GM12865 (cell line): ENCODE measurements at regions not wholly inside any gene's neighbourhood (a gene's known extent, or its start where the extent isn't known, plus 50 kb on each side); places are given as distances from the start of the nearest gene placed in this dataset.

Experiments used
- DNase-seq: peaks from one replicate; pipeline ENCODE4 v3.0.0; 2010; ENCODE audit warnings: low read depth
- H3K4me3 ChIP-seq: 2 replicates; pipeline ENCODE4 v1.5.1; 2011; ENCODE audit warnings: mild to moderate bottlenecking, low read depth, low read length, control low read depth
- CTCF ChIP-seq: IDR thresholded peaks from 2 replicates; pipeline ENCODE4 v1.5.1; 2011; ENCODE audit warnings: low read length, control low read depth, low read depth, inconsistent platforms; ENCODE audit not compliant: insufficient read depth; ENCODE audit errors: missing control alignments

- DNase-seq, result no peak
- TF ChIP-seq CTCF, result no peak
- H3K4me3 ChIP-seq, result no peak overlapping the region
Measured at GRCh38 chr5:17440766-17441165, 57.3 kb upstream of the TAF11L2 start.

GRCh38 chr5:17441351-17441750 is 56.7 kb upstream of the TAF11L2 start:
- no peak overlapping the region for H3K4me3 ChIP-seq
- no peak for TF ChIP-seq CTCF
- DNase-seq, result no peak

- no peak for DNase-seq
- H3K4me3 ChIP-seq, result no peak overlapping the region
- TF ChIP-seq CTCF, result no peak
Measured at GRCh38 chr5:17443333-17444130, 54.5 kb upstream of the TAF11L2 start.

GRCh38 chr5:17444496-17444895 is 53.5 kb upstream of the TAF11L2 start:
- no peak for TF ChIP-seq CTCF
- no peak for DNase-seq

GRCh38 chr5:17445185-17445584 is 52.8 kb upstream of the TAF11L2 start:
- no peak for DNase-seq
- H3K4me3 ChIP-seq, result no peak overlapping the region
- TF ChIP-seq CTCF, result no peak

More at GRCh38 chr5:17444496-17444895, 53.5 kb upstream of the TAF11L2 start:
- no peak overlapping the region for H3K4me3 ChIP-seq
